ENCODE measurements at regions not wholly inside any gene's neighbourhood (a gene's known extent, or its start where the extent isn't known, plus 50 kb on each side); places are given as distances from the start of the nearest gene placed in this dataset.

- Histone ChIP-seq H3K27ac (no peak overlapping the region), H3K4me3 (ENCODE audit: low read depth, low read length) (no peak overlapping the region), H3K27me3 (replicated peaks) (no peaks in the 10 kb centered on the region), H3K36me3 (replicated peaks) (no peaks in the 10 kb centered on the region)
- in situ Hi-C loops (cut with HindIII; ENCODE audit: low pct_ligation_motif_present, low sequenced_read_pairs) = no loop called here
- no peak for TF ChIP-seq CTCF (IDR thresholded peaks at IDR 0.05; ENCODE audit: low read depth, low read length, missing control alignments)
- DNase-seq = no peak
Measured at GRCh38 chr15:93583968-93584367, 495.0 kb upstream of the RGMA start.

GRCh38 chr15:93583552-93583951 lies 494.5 kb upstream of the RGMA start:
- TF ChIP-seq CTCF (IDR thresholded peaks at IDR 0.05; ENCODE audit: low read depth, low read length, missing control alignments) = no peak
- DNase-seq = no peak
- no peaks in the 10 kb centered on the region for H3K27me3 ChIP-seq (replicated peaks)
- in situ Hi-C loops (cut with HindIII; ENCODE audit: low pct_ligation_motif_present, low sequenced_read_pairs) = no loop called here
- no peak overlapping the region for H3K4me3 ChIP-seq (ENCODE audit: low read depth, low read length)
- H3K36me3 ChIP-seq (replicated peaks) = no peaks in the 10 kb centered on the region
- H3K27ac ChIP-seq = no peak overlapping the region

- Histone ChIP-seq H3K27ac (no peak overlapping the region), H3K27me3 (replicated peaks) (no peaks in the 10 kb centered on the region), H3K4me3 (ENCODE audit: low read depth, low read length) (no peak overlapping the region), H3K36me3 (replicated peaks) (no peaks in the 10 kb centered on the region)
- no peak for DNase-seq
- no peak for TF ChIP-seq CTCF (IDR thresholded peaks at IDR 0.05; ENCODE audit: low read depth, low read length, missing control alignments)
- in situ Hi-C loops (cut with HindIII; ENCODE audit: low pct_ligation_motif_present, low sequenced_read_pairs) = no loop called here
Measured at GRCh38 chr15:93570527-93570926, 481.5 kb upstream of the RGMA start.

GRCh38 chr15:93566762-93567161 lies 477.8 kb upstream of the RGMA start:
- no peak for TF ChIP-seq CTCF (IDR thresholded peaks at IDR 0.05; ENCODE audit: low read depth, low read length, missing control alignments)
- DNase-seq = no peak

GRCh38 chr15:93565201-93565600 lies 476.2 kb upstream of the RGMA start:
- H3K4me3 ChIP-seq (ENCODE audit: low read depth, low read length) = no peak overlapping the region
- no peaks in the 10 kb centered on the region for H3K36me3 ChIP-seq (replicated peaks)
- TF ChIP-seq CTCF (IDR thresholded peaks at IDR 0.05; ENCODE audit: low read depth, low read length, missing control alignments) = no peak
- DNase-seq = no peak
- in situ Hi-C loops (cut with HindIII; ENCODE audit: low pct_ligation_motif_present, low sequenced_read_pairs) = no loop called here
- no peak overlapping the region for H3K27ac ChIP-seq
- H3K27me3 ChIP-seq (replicated peaks) = no peaks in the 10 kb centered on the region

More at GRCh38 chr15:93566762-93567161, 477.8 kb upstream of the RGMA start:
- in situ Hi-C loops (cut with HindIII; ENCODE audit: low pct_ligation_motif_present, low sequenced_read_pairs) = no loop called here
- H3K27me3 ChIP-seq (replicated peaks) = no peaks in the 10 kb centered on the region
- no peaks in the 10 kb centered on the region for H3K36me3 ChIP-seq (replicated peaks)
- H3K4me3 ChIP-seq (ENCODE audit: low read depth, low read length) = no peak overlapping the region
- H3K27ac ChIP-seq = no peak overlapping the region

- Histone ChIP-seq H3K27me3 (replicated peaks) (no peaks in the 10 kb centered on the region), H3K36me3 (replicated peaks) (no peaks in the 10 kb centered on the region), H3K4me3 (ENCODE audit: low read depth, low read length) (no peak overlapping the region), H3K27ac (no peak overlapping the region)
- in situ Hi-C loops (cut with HindIII; ENCODE audit: low pct_ligation_motif_present, low sequenced_read_pairs) = no loop called here
- DNase-seq = no peak
- TF ChIP-seq CTCF (IDR thresholded peaks at IDR 0.05; ENCODE audit: low read depth, low read length, missing control alignments) = no peak
Measured at GRCh38 chr15:93563218-93563617, 474.2 kb upstream of the RGMA start.

Measured in brain microvascular endothelial cell (primary cell).